Adrenal gland (tissue), 5 donors: ENCODE measurements at regions not wholly inside any gene's neighbourhood (a gene's known extent, or its start where the extent isn't known, plus 50 kb on each side); places are given as distances from the start of the nearest gene placed in this dataset.

Source experiments
- CTCF ChIP-seq, 6 experiments: fragments of 450-650 bp in 4 of 6; fragments of 200-600 bp in 2 of 6; sonication (generic) in 1 of 6; IDR thresholded peaks; 1 replicate in 5 of 6; 2 replicates in 1 of 6; pipeline versions ENCODE4 v1.5.1 to v1.8.0; 2016 to 2021; ENCODE audit warnings: antibody characterized with exemption in 6 of 6, mild to moderate bottlenecking in 2 of 6, moderate library complexity in 1 of 6
- POLR2A ChIP-seq, 2 donors: fragments of 450-650 bp; IDR thresholded peaks; one replicate each; pipeline ENCODE4 v1.6.1; 2017; ENCODE audit warnings: antibody characterized with exemption in 2 of 2, mild to moderate bottlenecking in 2 of 2, moderate library complexity in 1 of 2
- donor health status: DM: no; HTN: no; CAD: no.

GRCh38 chr7:114783508-114783907 lies 138.4 kb upstream of the MDFIC start:
- no peak for TF ChIP-seq POLR2A (IDR thresholded peaks at IDR 0.05)
- TF ChIP-seq CTCF (IDR thresholded peaks at IDR 0.05): no peak
